ENCODE measurements at regions not wholly inside any gene's neighbourhood (a gene's known extent, or its start where the extent isn't known, plus 50 kb on each side); places are given as distances from the start of the nearest gene placed in this dataset.

DNA sequence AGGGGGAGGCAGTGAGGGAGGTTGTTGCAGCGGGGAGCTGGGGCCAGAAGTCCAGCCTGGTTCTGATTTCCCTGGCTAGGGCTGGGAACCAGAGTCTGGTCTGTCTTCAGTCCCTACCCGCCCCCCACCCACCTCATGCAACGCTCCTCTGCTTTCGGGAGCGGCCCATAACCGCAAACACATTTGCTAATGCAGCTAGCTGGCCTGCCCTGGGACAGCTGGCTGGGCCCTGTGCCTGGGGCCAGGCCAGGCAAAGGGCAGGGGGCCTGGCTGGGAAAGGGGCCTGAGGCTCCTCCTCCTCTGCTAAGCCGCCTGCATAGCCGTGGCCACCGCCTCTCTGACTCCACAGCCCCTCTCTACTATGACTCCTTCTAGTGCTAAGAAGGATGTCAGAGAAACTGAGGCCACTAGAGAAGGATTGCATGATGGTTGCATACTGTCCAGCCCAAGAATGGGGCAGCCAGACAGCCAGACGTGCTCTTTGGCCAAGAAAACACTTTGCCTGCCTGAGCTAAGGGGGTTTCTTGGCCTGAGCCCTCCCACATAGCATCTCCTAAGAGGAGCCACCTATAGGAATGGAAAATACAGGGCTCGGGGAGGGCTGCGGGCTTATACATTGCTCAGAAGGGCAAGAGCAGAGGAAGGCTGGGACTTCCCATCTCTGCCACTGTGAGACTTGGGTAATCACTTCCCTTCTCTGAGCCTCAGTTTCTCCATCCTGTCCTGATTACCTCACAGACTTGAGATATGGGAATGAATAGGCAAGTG, 76.9 kb downstream of the PJA1 start:
- intact Hi-C loops (cut with micrococcal nuclease; ENCODE audit: unreplicated experiment) = no loop called here
- Histone ChIP-seq H3K27ac (ENCODE audit: control insufficient read depth, insufficient read depth) (no peak overlapping the region), H3K79me2 (ENCODE audit: control insufficient read depth, insufficient read depth, low read length) (no peaks in the 10 kb centered on the region), H4K20me1 (ENCODE audit: control insufficient read depth, insufficient read depth) (no peaks in the 10 kb centered on the region), H2AFZ (ENCODE audit: control insufficient read depth, low read depth, low read length) (no peak overlapping the region), H3K9ac (ENCODE audit: control insufficient read depth, insufficient read depth, low read length) (no peak overlapping the region), H3K36me3 (ENCODE audit: control insufficient read depth in 2 of 2, insufficient read depth in 2 of 2, low read length in 1 of 2) (no peaks in the 10 kb centered on the region), H3K4me1 (ENCODE audit: control insufficient read depth, insufficient read depth, low read length) (no peaks in the 10 kb centered on the region), H3K4me2 (ENCODE audit: control insufficient read depth, insufficient read depth) (no peak overlapping the region), H3K4me3 (no peak overlapping the region), H3K27me3 (replicated peaks in 1 of 2; ENCODE audit: control insufficient read depth in 2 of 2, insufficient read depth in 2 of 2, low read length in 1 of 2) (no peaks in the 10 kb centered on the region; a peak in 3 of 4 replicates), H3K9me3 (replicated peaks; ENCODE audit: control insufficient read depth, insufficient read depth, low read length) (no peaks in the 10 kb centered on the region)
- DNase-seq (ENCODE audit: low read depth, low spot score) = no peak
- FAIRE-seq = no peak
- no peak for TF ChIP-seq LARP7 (IDR thresholded peaks at IDR 0.05)
- TF ChIP-seq CBX3 (IDR thresholded peaks at IDR 0.05; ENCODE audit: borderline replicate concordance, low read depth) = no peak
- no peak for TF ChIP-seq MYB (IDR thresholded peaks at IDR 0.05; ENCODE audit: borderline replicate concordance, low read depth, low read length)
- no peak for TF ChIP-seq CEBPB (IDR thresholded peaks at IDR 0.05; ENCODE audit: borderline replicate concordance in 1 of 2, low read depth in 2 of 2, low read length in 2 of 2)
- TF ChIP-seq CREB1 (IDR thresholded peaks at IDR 0.05; ENCODE audit: low read depth) = no peak
- no TSS peak for BruUV-seq (replicated peaks)
- POLR2A ChIA-PET = no interaction called here
- 50% methylated on average over 9 of the region's 12 CpGs for WGBS (ENCODE audit: insufficient coverage, insufficient replicate concordance, low lambda C conversion rate, missing lambda C conversion rate)
- in situ Hi-C loops (cut with MboI) = no loop called here
- SMC1A ChIA-PET (ENCODE audit: uncharacterized antibody, unreplicated experiment) = no interaction called here
- RAD21 ChIA-PET (ENCODE audit: unreplicated experiment) = no interaction called here
- CTCF ChIA-PET = no interaction called here
- ATAC-seq = no peak

DNA sequence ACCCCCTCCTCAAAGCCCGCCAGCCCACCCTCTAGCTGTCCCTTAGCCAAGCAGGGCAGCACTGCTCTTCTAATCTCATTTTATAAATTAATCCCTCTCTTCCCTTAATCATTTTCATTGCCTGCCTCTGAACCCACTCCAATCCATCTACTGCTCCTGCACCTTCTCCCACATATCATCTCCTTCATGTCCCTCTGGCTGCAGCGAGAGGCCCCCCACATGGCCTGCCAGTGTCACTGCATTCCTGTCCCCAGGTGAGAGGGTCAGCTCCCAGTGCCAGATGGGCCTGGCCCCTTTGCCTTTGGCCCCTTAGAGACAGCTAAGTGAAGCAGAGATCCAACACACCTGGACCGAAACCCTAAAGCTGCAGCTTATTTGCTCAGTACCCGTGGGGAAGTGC, 79.4 kb downstream of the PJA1 start:
- no peak overlapping the region for H3K27ac ChIP-seq (ENCODE audit: control insufficient read depth, insufficient read depth)
- no peaks in the 10 kb centered on the region for H3K4me1 ChIP-seq (ENCODE audit: control insufficient read depth, insufficient read depth, low read length)
- H3K9ac ChIP-seq (ENCODE audit: control insufficient read depth, insufficient read depth, low read length) = no peak overlapping the region
- FAIRE-seq (no peak), ATAC-seq (no peak), DNase-seq (ENCODE audit: low read depth, low spot score) (no peak)
- in situ Hi-C loops (cut with MboI) (no loop called here), intact Hi-C loops (cut with micrococcal nuclease; ENCODE audit: unreplicated experiment) (no loop called here)
- no peaks in the 10 kb centered on the region for H4K20me1 ChIP-seq (ENCODE audit: control insufficient read depth, insufficient read depth)
- POLR2A ChIA-PET = no interaction called here
- no peak overlapping the region for H3K4me2 ChIP-seq (ENCODE audit: control insufficient read depth, insufficient read depth)
- BruUV-seq (replicated peaks) = no TSS peak
- 4% methylated on average over 4 of the region's 4 CpGs for WGBS (ENCODE audit: insufficient coverage, insufficient replicate concordance, low lambda C conversion rate, missing lambda C conversion rate)
- CTCF ChIA-PET = interaction anchor here (1.1 to 1.8 kb wide), 2 partner anchors 8 to 10 kb away, joined by 3 to 4 read pairs; no protein-coding TSS in a partner anchor
- RAD21 ChIA-PET (ENCODE audit: unreplicated experiment) = no interaction called here
- H3K9me3 ChIP-seq (replicated peaks; ENCODE audit: control insufficient read depth, insufficient read depth, low read length) = no peaks in the 10 kb centered on the region
- no peak overlapping the region for H2AFZ ChIP-seq (ENCODE audit: control insufficient read depth, low read depth, low read length)
- no peaks in the 10 kb centered on the region for H3K36me3 ChIP-seq (ENCODE audit: control insufficient read depth in 2 of 2, insufficient read depth in 2 of 2, low read length in 1 of 2)
- no peaks in the 10 kb centered on the region for H3K79me2 ChIP-seq (ENCODE audit: control insufficient read depth, insufficient read depth, low read length)
- SMC1A ChIA-PET (ENCODE audit: uncharacterized antibody, unreplicated experiment) = no interaction called here
- no peak overlapping the region for H3K4me3 ChIP-seq
- H3K27me3 ChIP-seq (replicated peaks in 1 of 2; ENCODE audit: control insufficient read depth in 2 of 2, insufficient read depth in 2 of 2, low read length in 1 of 2) = no peaks in the 10 kb centered on the region; a peak in 3 of 4 replicates
- TF ChIP-seq, protein P1, sequence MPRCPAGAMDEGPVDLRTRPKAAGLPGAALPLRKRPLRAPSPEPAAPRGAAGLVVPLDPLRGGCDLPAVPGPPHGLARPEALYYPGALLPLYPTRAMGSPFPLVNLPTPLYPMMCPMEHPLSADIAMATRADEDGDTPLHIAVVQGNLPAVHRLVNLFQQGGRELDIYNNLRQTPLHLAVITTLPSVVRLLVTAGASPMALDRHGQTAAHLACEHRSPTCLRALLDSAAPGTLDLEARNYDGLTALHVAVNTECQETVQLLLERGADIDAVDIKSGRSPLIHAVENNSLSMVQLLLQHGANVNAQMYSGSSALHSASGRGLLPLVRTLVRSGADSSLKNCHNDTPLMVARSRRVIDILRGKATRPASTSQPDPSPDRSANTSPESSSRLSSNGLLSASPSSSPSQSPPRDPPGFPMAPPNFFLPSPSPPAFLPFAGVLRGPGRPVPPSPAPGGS (IDR thresholded peaks at IDR 0.05; ENCODE audit: borderline replicate concordance, insufficient read depth, low read depth, low read length, poor library complexity, severe bottlenecking) = no peak
- TF ChIP-seq, protein P2, sequence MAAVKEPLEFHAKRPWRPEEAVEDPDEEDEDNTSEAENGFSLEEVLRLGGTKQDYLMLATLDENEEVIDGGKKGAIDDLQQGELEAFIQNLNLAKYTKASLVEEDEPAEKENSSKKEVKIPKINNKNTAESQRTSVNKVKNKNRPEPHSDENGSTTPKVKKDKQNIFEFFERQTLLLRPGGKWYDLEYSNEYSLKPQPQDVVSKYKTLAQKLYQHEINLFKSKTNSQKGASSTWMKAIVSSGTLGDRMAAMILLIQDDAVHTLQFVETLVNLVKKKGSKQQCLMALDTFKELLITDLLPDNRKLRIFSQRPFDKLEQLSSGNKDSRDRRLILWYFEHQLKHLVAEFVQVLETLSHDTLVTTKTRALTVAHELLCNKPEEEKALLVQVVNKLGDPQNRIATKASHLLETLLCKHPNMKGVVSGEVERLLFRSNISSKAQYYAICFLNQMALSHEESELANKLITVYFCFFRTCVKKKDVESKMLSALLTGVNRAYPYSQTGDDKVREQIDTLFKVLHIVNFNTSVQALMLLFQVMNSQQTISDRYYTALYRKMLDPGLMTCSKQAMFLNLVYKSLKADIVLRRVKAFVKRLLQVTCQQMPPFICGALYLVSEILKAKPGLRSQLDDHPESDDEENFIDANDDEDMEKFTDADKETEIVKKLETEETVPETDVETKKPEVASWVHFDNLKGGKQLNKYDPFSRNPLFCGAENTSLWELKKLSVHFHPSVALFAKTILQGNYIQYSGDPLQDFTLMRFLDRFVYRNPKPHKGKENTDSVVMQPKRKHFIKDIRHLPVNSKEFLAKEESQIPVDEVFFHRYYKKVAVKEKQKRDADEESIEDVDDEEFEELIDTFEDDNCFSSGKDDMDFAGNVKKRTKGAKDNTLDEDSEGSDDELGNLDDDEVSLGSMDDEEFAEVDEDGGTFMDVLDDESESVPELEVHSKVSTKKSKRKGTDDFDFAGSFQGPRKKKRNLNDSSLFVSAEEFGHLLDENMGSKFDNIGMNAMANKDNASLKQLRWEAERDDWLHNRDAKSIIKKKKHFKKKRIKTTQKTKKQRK (IDR thresholded peaks at IDR 0.05; ENCODE audit: low read depth, low read length) = no peak
- TF ChIP-seq HDAC6 (IDR thresholded peaks at IDR 0.05; ENCODE audit: unreplicated experiment) (no peak), SMARCA5 (IDR thresholded peaks at IDR 0.05) (no peak), SP1 (IDR thresholded peaks at IDR 0.05; ENCODE audit: low read depth, low read length) (no peak)
- TF ChIP-seq, protein P3, sequence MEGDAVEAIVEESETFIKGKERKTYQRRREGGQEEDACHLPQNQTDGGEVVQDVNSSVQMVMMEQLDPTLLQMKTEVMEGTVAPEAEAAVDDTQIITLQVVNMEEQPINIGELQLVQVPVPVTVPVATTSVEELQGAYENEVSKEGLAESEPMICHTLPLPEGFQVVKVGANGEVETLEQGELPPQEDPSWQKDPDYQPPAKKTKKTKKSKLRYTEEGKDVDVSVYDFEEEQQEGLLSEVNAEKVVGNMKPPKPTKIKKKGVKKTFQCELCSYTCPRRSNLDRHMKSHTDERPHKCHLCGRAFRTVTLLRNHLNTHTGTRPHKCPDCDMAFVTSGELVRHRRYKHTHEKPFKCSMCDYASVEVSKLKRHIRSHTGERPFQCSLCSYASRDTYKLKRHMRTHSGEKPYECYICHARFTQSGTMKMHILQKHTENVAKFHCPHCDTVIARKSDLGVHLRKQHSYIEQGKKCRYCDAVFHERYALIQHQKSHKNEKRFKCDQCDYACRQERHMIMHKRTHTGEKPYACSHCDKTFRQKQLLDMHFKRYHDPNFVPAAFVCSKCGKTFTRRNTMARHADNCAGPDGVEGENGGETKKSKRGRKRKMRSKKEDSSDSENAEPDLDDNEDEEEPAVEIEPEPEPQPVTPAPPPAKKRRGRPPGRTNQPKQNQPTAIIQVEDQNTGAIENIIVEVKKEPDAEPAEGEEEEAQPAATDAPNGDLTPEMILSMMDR (IDR thresholded peaks at IDR 0.05 in 2 of 3, conservative IDR thresholded peaks at IDR 0.05 in 1 of 3; ENCODE audit: control insufficient read depth in 2 of 3, extremely low read depth in 1 of 3, insufficient read depth in 1 of 3, low read depth in 3 of 3, low read length in 3 of 3) = no peak

Measured in GM12878 (cell line).